Fibroblast of lung (primary cell): ENCODE measurements at regions not wholly inside any gene's neighbourhood (a gene's known extent, or its start where the extent isn't known, plus 50 kb on each side); places are given as distances from the start of the nearest gene placed in this dataset.

Experiments
- DNase-seq, 2 donors: peaks; one replicate each; pipeline versions ENCODE4 v3.0.0 to v3.0.0-alpha.2; 2010; ENCODE audit warnings: low read depth in 2 of 2
- H2AFZ ChIP-seq: 2 replicates; pipeline ENCODE4 v1.5.1; 2012; ENCODE audit warnings: low read length, control low read depth, inconsistent platforms
- H3K27ac ChIP-seq: 2 replicates; pipeline ENCODE4 v1.5.1; 2011; ENCODE audit warnings: low read length, control low read depth; ENCODE audit not compliant: insufficient read depth
- H3K27me3 ChIP-seq: 2 replicates; pipeline ENCODE4 v1.5.1; 2011; ENCODE audit warnings: mild to moderate bottlenecking, low read length; ENCODE audit not compliant: control insufficient read depth, insufficient read depth
- H3K36me3 ChIP-seq: 2 replicates; pipeline ENCODE4 v1.5.1; 2011; ENCODE audit warnings: low read length; ENCODE audit not compliant: control insufficient read depth, insufficient read depth
- H3K4me1 ChIP-seq: 2 replicates; pipeline ENCODE4 v1.5.1; 2011; ENCODE audit warnings: low read length; ENCODE audit not compliant: control insufficient read depth, insufficient read depth; ENCODE audit errors: extremely low read depth
- H3K4me2 ChIP-seq: 2 replicates; pipeline ENCODE4 v1.5.1; 2011; ENCODE audit warnings: low read length, control low read depth; ENCODE audit not compliant: insufficient read depth; ENCODE audit errors: extremely low read depth
- H3K4me3 ChIP-seq, 4 experiments: fragments of 200-600 bp in 1 of 4; sonication (generic) in 1 of 4; replicated peaks in 1 of 4; 2 replicates each; pipeline ENCODE4 v1.5.1; 2011 to 2016; ENCODE audit warnings: low read length in 4 of 4, low read depth in 3 of 4, mild to moderate bottlenecking in 3 of 4, control low read depth in 2 of 4, inconsistent platforms in 1 of 4, mixed read lengths in 1 of 4; ENCODE audit not compliant: insufficient read depth in 1 of 4; ENCODE audit errors: control extremely low read depth in 1 of 4
- H3K79me2 ChIP-seq: 2 replicates; pipeline ENCODE4 v1.5.1; 2012; ENCODE audit warnings: mild to moderate bottlenecking, low read length, inconsistent platforms; ENCODE audit not compliant: control insufficient read depth, insufficient read depth
- H3K9ac ChIP-seq: 2 replicates; pipeline ENCODE4 v1.5.1; 2011; ENCODE audit warnings: mild to moderate bottlenecking, low read length, control low read depth; ENCODE audit not compliant: insufficient read depth
- H3K9me3 ChIP-seq: 2 replicates; pipeline ENCODE4 v1.5.1; 2012; ENCODE audit warnings: low read depth, low read length; ENCODE audit not compliant: control insufficient read depth, insufficient read depth
- H4K20me1 ChIP-seq: 2 replicates; pipeline ENCODE4 v1.5.1; 2011; ENCODE audit warnings: low read length; ENCODE audit not compliant: control insufficient read depth, insufficient read depth; ENCODE audit errors: extremely low read depth
- EZH2 ChIP-seq: IDR thresholded peaks from 2 replicates; pipeline ENCODE4 v1.5.1; 2012; ENCODE audit warnings: low read length, control low read depth, mild to moderate bottlenecking; ENCODE audit errors: missing control alignments
- TF ChIP-seq, protein P1 (sequence below), 2 donors: IDR thresholded peaks in 1 of 2; conservative IDR thresholded peaks in 1 of 2; 1 replicate in 1 of 2; 2 replicates in 1 of 2; pipeline ENCODE4 v1.5.1; 2011 to 2012; ENCODE audit warnings: low read length in 2 of 2, control low read depth in 1 of 2, inconsistent platforms in 1 of 2, low read depth in 1 of 2, mild to moderate bottlenecking in 1 of 2

DNA sequence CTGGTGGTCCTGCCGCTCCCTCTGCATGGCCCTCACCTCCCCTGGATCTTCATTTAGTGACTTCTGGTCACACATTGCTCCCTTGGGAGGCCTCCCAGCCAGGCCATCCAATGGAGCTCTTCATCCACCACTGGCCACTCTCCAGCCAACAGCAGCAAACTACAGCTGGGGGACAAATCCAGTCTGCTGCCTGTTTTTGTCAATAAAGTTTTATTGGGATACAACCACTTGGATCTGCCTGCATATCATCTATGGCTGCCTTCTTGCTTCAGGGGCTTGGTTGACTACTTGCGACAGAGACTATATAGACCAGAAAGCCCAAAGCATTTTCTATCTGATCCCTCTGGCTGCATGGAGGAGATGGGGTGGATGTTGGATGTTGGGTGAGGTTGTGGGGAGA, 156.6 kb upstream of the SULF2 start:
- no peaks in the 10 kb centered on the region for H3K27me3 ChIP-seq
- DNase-seq, result no peak
- H3K79me2 ChIP-seq, result no peaks in the 10 kb centered on the region
- TF ChIP-seq, protein P1, sequence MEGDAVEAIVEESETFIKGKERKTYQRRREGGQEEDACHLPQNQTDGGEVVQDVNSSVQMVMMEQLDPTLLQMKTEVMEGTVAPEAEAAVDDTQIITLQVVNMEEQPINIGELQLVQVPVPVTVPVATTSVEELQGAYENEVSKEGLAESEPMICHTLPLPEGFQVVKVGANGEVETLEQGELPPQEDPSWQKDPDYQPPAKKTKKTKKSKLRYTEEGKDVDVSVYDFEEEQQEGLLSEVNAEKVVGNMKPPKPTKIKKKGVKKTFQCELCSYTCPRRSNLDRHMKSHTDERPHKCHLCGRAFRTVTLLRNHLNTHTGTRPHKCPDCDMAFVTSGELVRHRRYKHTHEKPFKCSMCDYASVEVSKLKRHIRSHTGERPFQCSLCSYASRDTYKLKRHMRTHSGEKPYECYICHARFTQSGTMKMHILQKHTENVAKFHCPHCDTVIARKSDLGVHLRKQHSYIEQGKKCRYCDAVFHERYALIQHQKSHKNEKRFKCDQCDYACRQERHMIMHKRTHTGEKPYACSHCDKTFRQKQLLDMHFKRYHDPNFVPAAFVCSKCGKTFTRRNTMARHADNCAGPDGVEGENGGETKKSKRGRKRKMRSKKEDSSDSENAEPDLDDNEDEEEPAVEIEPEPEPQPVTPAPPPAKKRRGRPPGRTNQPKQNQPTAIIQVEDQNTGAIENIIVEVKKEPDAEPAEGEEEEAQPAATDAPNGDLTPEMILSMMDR (conservative IDR thresholded peaks at IDR 0.05 in 1 of 2, IDR thresholded peaks at IDR 0.05 in 1 of 2; ENCODE audit: low read depth in 1 of 2, low read length in 2 of 2), result no peak
- no peak for TF ChIP-seq EZH2
- no peaks in the 10 kb centered on the region for H3K4me1 ChIP-seq
- no peak overlapping the region for H3K9ac ChIP-seq
- no peak overlapping the region for H3K4me3 ChIP-seq
- H3K36me3 ChIP-seq, result no peaks in the 10 kb centered on the region
- H3K9me3 ChIP-seq, result no peaks in the 10 kb centered on the region
- no peak overlapping the region for H2AFZ ChIP-seq
- H3K4me2 ChIP-seq, result no peak overlapping the region
- no peaks in the 10 kb centered on the region for H4K20me1 ChIP-seq
- no peak overlapping the region for H3K27ac ChIP-seq

- Histone ChIP-seq H3K4me2 (no peak overlapping the region), H3K4me3 (no peak overlapping the region), H4K20me1 (no peaks in the 10 kb centered on the region), H3K9me3 (no peaks in the 10 kb centered on the region), H3K79me2 (no peaks in the 10 kb centered on the region), H3K36me3 (no peaks in the 10 kb centered on the region), H3K9ac (no peak overlapping the region), H3K4me1 (no peaks in the 10 kb centered on the region), H2AFZ (no peak overlapping the region), H3K27me3 (no peaks in the 10 kb centered on the region), H3K27ac (no peak overlapping the region)
- TF ChIP-seq, protein P1 (conservative IDR thresholded peaks at IDR 0.05 in 1 of 2, IDR thresholded peaks at IDR 0.05 in 1 of 2; ENCODE audit: low read depth in 1 of 2, low read length in 2 of 2), result no peak
- DNase-seq, result no peak
Observed at GRCh38 chr20:47940101-47940813, 155.0 kb upstream of the SULF2 start.

- no peaks in the 10 kb centered on the region for H3K27me3 ChIP-seq
- no peak overlapping the region for H3K4me2 ChIP-seq
- no peak overlapping the region for H3K9ac ChIP-seq
- H3K36me3 ChIP-seq, result no peaks in the 10 kb centered on the region
- no peak overlapping the region for H2AFZ ChIP-seq
- H3K79me2 ChIP-seq, result no peaks in the 10 kb centered on the region
- H3K4me3 ChIP-seq, result no peak overlapping the region
- DNase-seq, result no peak
- no peaks in the 10 kb centered on the region for H4K20me1 ChIP-seq
- H3K27ac ChIP-seq, result no peak overlapping the region
- TF ChIP-seq EZH2, result no peak
- TF ChIP-seq, protein P1 (conservative IDR thresholded peaks at IDR 0.05 in 1 of 2, IDR thresholded peaks at IDR 0.05 in 1 of 2; ENCODE audit: low read depth in 1 of 2, low read length in 2 of 2), result no peak
- H3K9me3 ChIP-seq, result no peaks in the 10 kb centered on the region
- no peaks in the 10 kb centered on the region for H3K4me1 ChIP-seq
Observed at GRCh38 chr20:47936612-47937011, 151.3 kb upstream of the SULF2 start.
